Adipocyte (in vitro differentiated cells): ENCODE measurements at regions not wholly inside any gene's neighbourhood (a gene's known extent, or its start where the extent isn't known, plus 50 kb on each side); places are given as distances from the start of the nearest gene placed in this dataset.
A peak's percentile ranks its signal among the peaks of the same experiment; 100 is the strongest.
"Not testable (repeated sequence)": the region's sequence is repeated elsewhere in the genome, so short reads cannot be mapped to it uniquely, and the experiment has no call there.

Experiments used
- DNase-seq: peaks from one replicate; pipeline ENCODE4 v3.0.0-alpha.2; 2015; ENCODE audit warnings: low read depth
- H3K27me3 ChIP-seq: replicated peaks from 2 replicates; pipeline ENCODE4 v1.7.0; 2013; ENCODE audit warnings: mild to moderate bottlenecking, low read length, moderate library complexity; ENCODE audit not compliant: control insufficient read depth, insufficient read depth
- H3K36me3 ChIP-seq: 2 replicates; pipeline ENCODE4 v1.7.0; 2013; ENCODE audit warnings: low read length, mild to moderate bottlenecking, moderate library complexity; ENCODE audit not compliant: control insufficient read depth, insufficient read depth, severe bottlenecking
- H3K4me1 ChIP-seq: 2 replicates; pipeline ENCODE4 v1.7.0; 2013; ENCODE audit warnings: mild to moderate bottlenecking, low read length, moderate library complexity; ENCODE audit not compliant: control insufficient read depth, insufficient read depth
- H3K4me3 ChIP-seq: 2 replicates; pipeline ENCODE4 v1.7.0; 2013; ENCODE audit warnings: mild to moderate bottlenecking, low read length, moderate library complexity
- H3K9ac ChIP-seq: 2 replicates; pipeline ENCODE4 v1.7.0; 2013; ENCODE audit warnings: mild to moderate bottlenecking, low read length, moderate library complexity
- H3K9me3 ChIP-seq: 2 replicates; pipeline ENCODE4 v1.7.0; 2013; ENCODE audit warnings: mild to moderate bottlenecking, low read length, moderate library complexity; ENCODE audit not compliant: control insufficient read depth

- Histone ChIP-seq H3K4me1 (peaks cover 16% of the 10 kb centered on the region), H3K9ac (no peak overlapping the region), H3K36me3 (no peaks in the 10 kb centered on the region), H3K27me3 (no peaks in the 10 kb centered on the region), H3K9me3 (no peaks in the 10 kb centered on the region), H3K4me3 (no peak overlapping the region)
- no peak for DNase-seq
Measured at GRCh38 chr7:131652194-131652593, 95.8 kb upstream of the PODXL start.

- H3K27me3 ChIP-seq = no peaks in the 10 kb centered on the region
- H3K9me3 ChIP-seq = no peaks in the 10 kb centered on the region
- no peak for DNase-seq
- H3K4me3 ChIP-seq = no peak overlapping the region
- H3K36me3 ChIP-seq = no peaks in the 10 kb centered on the region
- no peak overlapping the region for H3K9ac ChIP-seq
- peaks cover 16% of the 10 kb centered on the region for H3K4me1 ChIP-seq
Measured at GRCh38 chr7:131649879-131650278, 93.5 kb upstream of the PODXL start.

- Histone ChIP-seq H3K4me1 (peaks cover 16% of the 10 kb centered on the region), H3K27me3 (no peaks in the 10 kb centered on the region), H3K36me3 (no peaks in the 10 kb centered on the region), H3K4me3 (no peak overlapping the region), H3K9me3 (no peaks in the 10 kb centered on the region), H3K9ac (no peak overlapping the region)
- peak; percentile 44 for DNase-seq
Measured at GRCh38 chr7:131649003-131649541, 92.6 kb upstream of the PODXL start.

- Histone ChIP-seq H3K4me3 (no peak overlapping the region), H3K27me3 (no peaks in the 10 kb centered on the region), H3K4me1 (peaks cover 16% of the 10 kb centered on the region), H3K9me3 (no peaks in the 10 kb centered on the region), H3K9ac (no peak overlapping the region), H3K36me3 (no peaks in the 10 kb centered on the region)
- DNase-seq = no peak
Measured at GRCh38 chr7:131648491-131648890, 92.1 kb upstream of the PODXL start.

DNA sequence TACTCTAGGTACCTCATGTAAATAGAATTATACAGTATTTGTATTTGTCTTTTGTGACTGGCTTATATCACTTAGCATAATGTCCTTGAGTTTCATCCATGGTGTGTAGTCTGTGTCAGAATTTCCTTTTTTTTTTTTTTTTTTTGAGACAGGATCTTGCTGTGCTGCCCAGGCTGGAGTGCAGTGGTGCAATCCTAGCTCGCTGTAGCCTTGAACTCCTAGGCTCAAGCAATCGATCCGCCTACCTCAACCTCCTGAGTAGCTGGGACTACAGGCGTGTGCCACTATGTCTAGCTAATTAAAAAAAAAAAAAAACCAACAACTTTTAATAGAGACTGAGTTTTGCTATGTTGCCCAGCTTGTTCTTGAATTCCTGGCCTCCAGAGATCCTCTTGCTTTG lies 89.8 kb upstream of the PODXL start:
- no peak overlapping the region for H3K4me3 ChIP-seq
- no peak overlapping the region for H3K9ac ChIP-seq
- H3K4me1 ChIP-seq = peaks cover 23% of the 10 kb centered on the region
- no peaks in the 10 kb centered on the region for H3K9me3 ChIP-seq
- H3K27me3 ChIP-seq = no peaks in the 10 kb centered on the region
- H3K36me3 ChIP-seq = no peaks in the 10 kb centered on the region
- DNase-seq = no peak

DNA sequence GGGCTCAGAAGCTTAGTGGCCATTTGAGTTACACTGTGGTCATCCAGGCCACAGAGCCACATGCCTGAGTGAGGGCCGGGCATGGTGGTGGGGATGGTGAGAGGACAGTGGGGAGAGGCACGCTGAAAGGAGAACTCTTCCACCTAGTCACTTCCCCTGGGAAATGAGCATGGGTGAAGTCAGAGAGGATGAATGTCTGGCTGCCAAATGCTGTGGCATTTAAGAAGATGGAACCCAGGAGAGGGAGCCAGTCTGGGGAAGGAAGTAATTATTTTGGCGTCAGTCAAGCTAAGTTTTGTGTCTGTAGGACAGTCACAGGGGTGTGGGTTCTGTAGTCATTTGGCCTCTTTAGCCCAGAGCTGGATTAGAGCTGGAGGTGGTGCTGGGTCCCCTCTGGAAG lies 86.0 kb upstream of the PODXL start:
- no peak for DNase-seq
- Histone ChIP-seq H3K4me1 (peaks cover 7% of the 10 kb centered on the region), H3K36me3 (no peaks in the 10 kb centered on the region), H3K9me3 (no peaks in the 10 kb centered on the region), H3K9ac (no peak overlapping the region), H3K27me3 (no peaks in the 10 kb centered on the region), H3K4me3 (no peak overlapping the region)

- Histone ChIP-seq H3K9ac (no peak overlapping the region), H3K9me3 (no peaks in the 10 kb centered on the region), H3K36me3 (no peaks in the 10 kb centered on the region), H3K27me3 (no peaks in the 10 kb centered on the region), H3K4me3 (no peak overlapping the region), H3K4me1 (peaks cover 7% of the 10 kb centered on the region)
- DNase-seq = no peak
Measured at GRCh38 chr7:131640686-131641085, 84.3 kb upstream of the PODXL start.

DNA sequence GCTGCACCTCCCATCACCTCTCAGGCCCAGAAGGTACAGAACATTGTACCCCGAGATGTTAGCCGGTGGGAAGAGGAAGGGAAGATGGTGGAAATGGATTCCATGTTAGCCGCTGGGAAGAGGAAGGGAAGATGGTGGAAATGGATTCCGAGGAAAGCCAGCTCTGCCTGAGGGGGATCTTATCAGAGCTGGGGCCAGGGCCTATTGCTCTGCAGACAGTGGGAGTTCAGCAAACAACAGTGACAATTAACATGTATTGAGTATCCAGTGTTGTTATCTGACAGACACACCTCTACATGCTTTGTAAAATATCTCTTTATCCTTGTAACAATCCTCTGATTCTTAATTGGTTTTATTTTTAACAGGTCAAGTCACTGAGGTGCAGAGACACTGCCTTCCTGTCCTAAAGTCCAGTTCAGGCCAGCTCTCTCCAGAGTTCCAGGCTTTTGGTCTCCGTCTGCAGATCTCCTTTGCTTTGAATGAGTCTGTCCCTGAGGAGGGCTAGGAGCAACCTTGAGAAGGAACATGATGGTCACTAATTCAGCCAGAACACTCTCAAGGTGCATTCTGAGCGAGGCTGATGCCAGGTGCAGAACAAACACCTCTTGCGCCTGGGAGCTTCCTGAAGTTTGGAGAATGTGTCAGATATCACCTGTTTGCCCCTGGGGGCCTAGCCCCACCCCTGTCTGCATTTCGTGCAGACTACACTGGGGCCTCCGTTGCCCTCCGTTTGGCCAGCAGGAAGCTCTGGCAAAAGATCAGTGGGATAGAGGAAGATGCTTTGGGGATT lies 82.4 kb upstream of the PODXL start:
- Histone ChIP-seq H3K9me3 (no peaks in the 10 kb centered on the region), H3K27me3 (no peaks in the 10 kb centered on the region), H3K4me3 (no peak overlapping the region), H3K4me1 (peaks cover 11% of the 10 kb centered on the region), H3K9ac (no peak overlapping the region), H3K36me3 (no peaks in the 10 kb centered on the region)
- DNase-seq = no peak

DNA sequence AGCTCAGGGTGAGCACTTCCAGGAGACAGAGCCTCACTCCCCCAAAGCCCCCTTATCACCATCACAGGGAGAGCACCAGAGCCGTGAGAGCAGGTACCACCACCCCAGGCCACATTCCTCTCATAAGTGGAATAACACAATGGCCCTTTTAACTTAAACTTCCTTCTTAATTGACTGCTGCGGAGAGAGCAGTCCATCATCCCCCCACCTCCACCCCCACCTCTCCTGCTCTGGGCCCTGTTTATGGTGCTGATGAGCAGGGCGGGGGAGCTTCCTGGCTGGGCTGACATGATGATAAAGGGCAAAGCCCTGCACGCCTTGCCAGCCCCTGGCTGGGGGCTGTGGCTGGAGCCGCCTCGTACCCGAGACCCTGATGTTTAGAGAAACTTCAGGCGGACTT lies 81.4 kb upstream of the PODXL start:
- H3K9ac ChIP-seq = no peak overlapping the region
- no peaks in the 10 kb centered on the region for H3K9me3 ChIP-seq
- no peaks in the 10 kb centered on the region for H3K36me3 ChIP-seq
- DNase-seq = no peak
- H3K4me1 ChIP-seq = peaks cover 20% of the 10 kb centered on the region
- H3K4me3 ChIP-seq = no peak overlapping the region
- H3K27me3 ChIP-seq = no peaks in the 10 kb centered on the region

DNA sequence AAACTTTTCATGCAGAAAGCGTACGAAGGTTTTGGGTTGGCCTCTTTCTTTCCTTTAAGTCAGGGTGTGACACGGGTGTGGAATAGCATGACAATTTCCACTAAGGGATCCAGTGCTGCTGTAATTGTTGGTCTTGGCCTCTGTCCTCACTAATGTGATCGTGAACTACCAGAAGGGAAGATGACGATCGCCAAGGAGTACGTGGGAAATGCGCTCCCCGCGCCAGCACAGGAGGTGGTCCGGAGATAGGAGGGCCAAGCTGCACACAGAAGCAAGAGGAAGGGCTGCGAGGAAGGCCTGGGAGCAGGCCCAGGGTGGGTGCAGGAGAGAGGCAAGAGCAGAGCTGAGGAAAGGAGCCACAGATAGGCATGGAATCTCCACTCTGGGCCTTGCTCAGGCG lies 79.7 kb upstream of the PODXL start:
- no peak overlapping the region for H3K9ac ChIP-seq
- no peaks in the 10 kb centered on the region for H3K36me3 ChIP-seq
- H3K4me3 ChIP-seq = no peak overlapping the region
- H3K9me3 ChIP-seq = no peaks in the 10 kb centered on the region
- no peak for DNase-seq
- no peaks in the 10 kb centered on the region for H3K27me3 ChIP-seq
- peaks cover 14% of the 10 kb centered on the region for H3K4me1 ChIP-seq

DNA sequence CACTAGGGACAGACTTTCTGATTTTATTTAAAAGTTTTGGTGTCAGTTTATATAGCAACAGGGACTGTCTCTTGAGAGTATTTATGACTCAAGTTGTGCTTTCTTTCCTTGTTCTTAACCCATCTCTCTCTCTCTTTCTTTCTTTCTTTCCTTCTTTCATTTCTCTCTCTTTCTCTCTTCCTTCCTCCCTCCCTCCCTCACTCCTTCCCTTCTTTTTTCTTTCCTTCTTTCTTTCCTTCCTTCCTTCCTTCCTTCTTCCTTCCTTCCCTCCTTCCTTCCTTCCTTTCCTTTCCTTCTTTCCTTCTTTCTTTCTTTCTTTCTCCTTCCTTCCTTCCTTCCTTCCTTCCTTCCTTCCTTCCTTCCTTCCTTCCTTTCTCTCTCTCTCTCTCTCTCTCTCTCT lies 77.8 kb upstream of the PODXL start:
- not testable (repeated sequence) for H3K4me3 ChIP-seq, H3K9me3 ChIP-seq

More for the DNA sequence above, 77.8 kb upstream of the PODXL start:
- DNase-seq, H3K27me3 ChIP-seq, H3K36me3 ChIP-seq: not testable (repeated sequence)
- Histone ChIP-seq H3K9ac (peak overlapping the region; percentile 59), H3K4me1 (peaks cover 21% of the 10 kb centered on the region)
